ENCODE measurements at regions not wholly inside any gene's neighbourhood (a gene's known extent, or its start where the extent isn't known, plus 50 kb on each side); places are given as distances from the start of the nearest gene placed in this dataset.

- Histone ChIP-seq H3K27me3 (no peaks in the 10 kb centered on the region), H3K4me1 (no peaks in the 10 kb centered on the region), H3K4me3 (no peak overlapping the region), H3K27ac (no peak overlapping the region), H3K36me3 (no peaks in the 10 kb centered on the region), H3K9me3 (no peaks in the 10 kb centered on the region)
- 73 to 82% methylated on average over 4 of the region's 4 CpGs for WGBS, 2 donors
- TF ChIP-seq POLR2A (IDR thresholded peaks at IDR 0.05) (no peak), CTCF (IDR thresholded peaks at IDR 0.05) (no peak), EP300 (IDR thresholded peaks at IDR 0.05) (no peak)
- DNase-seq (ENCODE audit: low spot score in 2 of 2) = no peak
Observed at GRCh38 chr1:88022516-88022915, 661.6 kb upstream of the PKN2 start.

- WGBS, 2 donors = 35 to 39% methylated on average over 2 of the region's 2 CpGs
- H3K4me3 ChIP-seq = no peak overlapping the region
- no peak for DNase-seq (ENCODE audit: low spot score in 2 of 2)
Observed at GRCh38 chr1:88029142-88029541, 654.9 kb upstream of the PKN2 start.

GRCh38 chr1:88029899-88030298 lies 654.2 kb upstream of the PKN2 start:
- Histone ChIP-seq H3K36me3 (no peaks in the 10 kb centered on the region), H3K27me3 (no peaks in the 10 kb centered on the region), H3K4me3 (no peak overlapping the region), H3K9me3 (no peaks in the 10 kb centered on the region), H3K4me1 (peaks cover 0 to 8% (median 0%) of the 10 kb centered on the region in 4 donors), H3K27ac (no peak overlapping the region)
- DNase-seq (ENCODE audit: low spot score in 2 of 2) = no peak
- no peak for TF ChIP-seq EP300 (IDR thresholded peaks at IDR 0.05)
- no peak for TF ChIP-seq POLR2A (IDR thresholded peaks at IDR 0.05)
- TF ChIP-seq CTCF (IDR thresholded peaks at IDR 0.05) = no peak

More at GRCh38 chr1:88029142-88029541, 654.9 kb upstream of the PKN2 start:
- no peaks in the 10 kb centered on the region for H3K9me3 ChIP-seq
- no peak overlapping the region for H3K27ac ChIP-seq
- H3K36me3 ChIP-seq = no peaks in the 10 kb centered on the region
- no peaks in the 10 kb centered on the region for H3K27me3 ChIP-seq
- TF ChIP-seq CTCF (IDR thresholded peaks at IDR 0.05) (no peak), POLR2A (IDR thresholded peaks at IDR 0.05) (no peak), EP300 (IDR thresholded peaks at IDR 0.05) (no peak)
- H3K4me1 ChIP-seq = peaks cover 0 to 8% (median 0%) of the 10 kb centered on the region in 4 donors

GRCh38 chr1:88035578-88035977 lies 648.5 kb upstream of the PKN2 start:
- no peaks in the 10 kb centered on the region for H3K36me3 ChIP-seq
- no peak overlapping the region for H3K27ac ChIP-seq
- WGBS, 2 donors = 84 to 92% methylated on average over 8 of the region's 8 CpGs
- TF ChIP-seq CTCF (IDR thresholded peaks at IDR 0.05) (no peak), EP300 (IDR thresholded peaks at IDR 0.05) (no peak), POLR2A (IDR thresholded peaks at IDR 0.05) (no peak)
- no peaks in the 10 kb centered on the region for H3K27me3 ChIP-seq
- H3K4me3 ChIP-seq = no peak overlapping the region
- no peaks in the 10 kb centered on the region for H3K4me1 ChIP-seq
- DNase-seq (ENCODE audit: low spot score in 2 of 2) = no peak
- peaks cover 0 to 23% (median 4%) of the 10 kb centered on the region in 4 donors for H3K9me3 ChIP-seq

- H3K36me3 ChIP-seq = no peaks in the 10 kb centered on the region
- no peak for DNase-seq (ENCODE audit: low spot score in 2 of 2)
Observed at GRCh38 chr1:88036345-88037014, 647.6 kb upstream of the PKN2 start.

More at GRCh38 chr1:88036345-88037014, 647.6 kb upstream of the PKN2 start:
- TF ChIP-seq CTCF (IDR thresholded peaks at IDR 0.05) (no peak), POLR2A (IDR thresholded peaks at IDR 0.05) (no peak), EP300 (IDR thresholded peaks at IDR 0.05) (no peak)
- Histone ChIP-seq H3K27ac (no peak overlapping the region), H3K27me3 (no peaks in the 10 kb centered on the region), H3K9me3 (peaks cover 0 to 29% (median 4%) of the 10 kb centered on the region in 4 donors), H3K4me3 (no peak overlapping the region), H3K4me1 (no peaks in the 10 kb centered on the region)
- WGBS, 2 donors = 64 to 78% methylated on average over 12 of the region's 12 CpGs
